IMR-90 (cell line): ENCODE measurements at regions not wholly inside any gene's neighbourhood (a gene's known extent, or its start where the extent isn't known, plus 50 kb on each side); places are given as distances from the start of the nearest gene placed in this dataset.

Source experiments
- ATAC-seq: fragments of 200-7000 bp; cut with Tn5 transposase; 2 replicates; pipeline ENCODE4 v1.9.1; 2020; ENCODE audit warnings: low read depth, mild to moderate bottlenecking, moderate library complexity
- BruUV-seq: library from RNA; stranded (reverse); fragments of 400-500 nt; replicated peaks from 2 replicates; lab custom pipeline; 2021; lab: Mats Ljungman, UMichigan
- CTCF ChIA-PET: fragments of 300-600 bp; formaldehyde crosslinking; extraction: SDS; loops from one replicate; lab custom pipeline; 2021; ENCODE audit warnings: antibody characterized with exemption; lab: Yijun Ruan, JAX
- POLR2A ChIA-PET: fragments of 300-600 bp; sonication (Branson Sonifier 250); formaldehyde crosslinking; loops from one replicate; lab custom pipeline; 2022; ENCODE audit warnings: antibody characterized with exemption; ENCODE audit not compliant: unreplicated experiment; lab: Charles Lee
- DNase-seq: peaks from one replicate; pipeline ENCODE4 v3.0.0; 2013
- H2AFZ ChIP-seq: replicated peaks from 2 replicates; pipeline ENCODE3; 2013; ENCODE audit warnings: low read length, mild to moderate bottlenecking; ENCODE audit not compliant: poor library complexity
- H2AK5ac ChIP-seq: 2 replicates; pipeline ENCODE4 v1.6.1; 2013; ENCODE audit warnings: low read depth, low read length, inconsistent platforms
- H2AK9ac ChIP-seq: replicated peaks from 2 replicates; pipeline ENCODE3; 2013; ENCODE audit warnings: mild to moderate bottlenecking, low read depth, low read length, moderate library complexity; ENCODE audit not compliant: poor library complexity
- H2BK120ac ChIP-seq: 2 replicates; pipeline ENCODE4 v1.6.1; 2013; ENCODE audit warnings: low read depth, low read length, inconsistent platforms
- H2BK15ac ChIP-seq: 3 replicates; pipeline ENCODE4 v1.6.1; 2013; ENCODE audit warnings: low read depth, low read length, inconsistent platforms
- H2BK20ac ChIP-seq: 2 replicates; pipeline ENCODE4 v1.6.1; 2013; ENCODE audit warnings: low read depth, mild to moderate bottlenecking, inconsistent platforms, low read length, moderate library complexity
- H2BK5ac ChIP-seq: 2 replicates; pipeline ENCODE4 v1.6.1; 2013; ENCODE audit warnings: mild to moderate bottlenecking, low read depth, low read length, inconsistent platforms; ENCODE audit not compliant: poor library complexity, severe bottlenecking
- H3K14ac ChIP-seq: replicated peaks from 2 replicates; pipeline ENCODE4 v1.6.1; 2013; ENCODE audit warnings: low read depth, low read length, inconsistent platforms
- H3K18ac ChIP-seq: 2 replicates; pipeline ENCODE4 v1.6.1; 2013; ENCODE audit warnings: low read depth, low read length, control low read depth
- H3K23ac ChIP-seq: 2 replicates; pipeline ENCODE4 v1.6.1; 2013; ENCODE audit warnings: low read depth, low read length, inconsistent platforms
- H3K27ac ChIP-seq: 2 replicates; pipeline ENCODE4 v1.5.1; 2013; ENCODE audit warnings: mild to moderate bottlenecking, control low read depth, low read length; ENCODE audit not compliant: insufficient read depth
- H3K27me3 ChIP-seq: 2 replicates; pipeline ENCODE4 v1.6.1; 2013; ENCODE audit warnings: low read length; ENCODE audit not compliant: control insufficient read depth, insufficient read depth
- H3K36me3 ChIP-seq: 2 replicates; pipeline ENCODE4 v1.6.1; 2013; ENCODE audit warnings: low read length, mixed read lengths; ENCODE audit not compliant: control insufficient read depth, insufficient read depth
- H3K4ac ChIP-seq: 2 replicates; pipeline ENCODE4 v1.6.1; 2013; ENCODE audit warnings: low read depth, low read length, inconsistent platforms
- H3K4me1 ChIP-seq: 2 replicates; pipeline ENCODE4 v1.6.1; 2013; ENCODE audit warnings: low read length, mixed read lengths; ENCODE audit not compliant: control insufficient read depth, insufficient read depth
- H3K4me2 ChIP-seq: 2 replicates; pipeline ENCODE4 v1.6.1; 2013; ENCODE audit warnings: low read depth, mild to moderate bottlenecking, control low read depth, low read length, moderate library complexity
- H3K4me3 ChIP-seq: 2 replicates; pipeline ENCODE4 v1.5.1; 2013; ENCODE audit warnings: low read depth, mild to moderate bottlenecking, control low read depth, low read length, moderate library complexity; ENCODE audit not compliant: insufficient read depth
- H3K56ac ChIP-seq: 2 replicates; pipeline ENCODE4 v1.6.1; 2013; ENCODE audit warnings: low read length, inconsistent platforms; ENCODE audit not compliant: insufficient read depth; ENCODE audit errors: extremely low read depth
- H3K79me1 ChIP-seq, 2 experiments: 2 replicates each; pipeline ENCODE4 v1.6.1; 2013; ENCODE audit warnings: low read length in 2 of 2, inconsistent platforms in 1 of 2, low read depth in 1 of 2
- H3K9ac ChIP-seq: 2 replicates; pipeline ENCODE4 v1.6.1; 2013; ENCODE audit warnings: low read depth, low read length, control low read depth
- H3K9me1 ChIP-seq: 2 replicates; pipeline ENCODE4 v1.6.1; 2013; ENCODE audit warnings: low read length, inconsistent platforms; ENCODE audit not compliant: insufficient read depth
- H3K9me3 ChIP-seq: 2 replicates; pipeline ENCODE4 v1.6.1; 2013; ENCODE audit warnings: low read length; ENCODE audit not compliant: control insufficient read depth, insufficient read depth
- H4K20me1 ChIP-seq: 2 replicates; pipeline ENCODE4 v1.6.1; 2013; ENCODE audit warnings: low read length, inconsistent platforms; ENCODE audit not compliant: insufficient read depth
- H4K5ac ChIP-seq: 2 replicates; pipeline ENCODE4 v1.6.1; 2013; ENCODE audit warnings: mild to moderate bottlenecking, low read depth, low read length, control low read depth
- H4K8ac ChIP-seq, 2 experiments: 2 replicates each; pipeline ENCODE4 v1.6.1; 2013; ENCODE audit warnings: low read depth in 2 of 2, low read length in 2 of 2, control low read depth in 1 of 2, inconsistent platforms in 1 of 2
- H4K91ac ChIP-seq: 2 replicates; pipeline ENCODE4 v1.6.1; 2013; ENCODE audit warnings: low read depth, low read length, inconsistent platforms; ENCODE audit not compliant: insufficient read depth
- BHLHE40 ChIP-seq: fragments of 150-350 bp; IDR thresholded peaks from 2 replicates; pipeline ENCODE4 v1.6.1; 2016; ENCODE audit warnings: mild to moderate bottlenecking, low read depth, low read length
- CEBPB ChIP-seq: IDR thresholded peaks from 2 replicates; pipeline ENCODE4 v1.6.1; 2012; ENCODE audit warnings: low read depth, low read length, improper control_type of control experiment
- CTCF ChIP-seq: conservative IDR thresholded peaks from 2 replicates; pipeline ENCODE4 v1.5.1; 2012; ENCODE audit warnings: mild to moderate bottlenecking, low read depth, low read length, improper control_type of control experiment
- MXI1 ChIP-seq: IDR thresholded peaks from 2 replicates; pipeline ENCODE4 v1.6.1; 2012; ENCODE audit warnings: low read depth, mild to moderate bottlenecking, low read length, moderate library complexity, borderline replicate concordance
- NFE2L2 ChIP-seq: fragments of 150-350 bp; IDR thresholded peaks from 2 replicates; pipeline ENCODE4 v1.6.1; 2016; ENCODE audit warnings: low read depth, mild to moderate bottlenecking, low read length
- POLR2A ChIP-seq: IDR thresholded peaks from 2 replicates; pipeline ENCODE4 v1.6.1; 2012; ENCODE audit warnings: mild to moderate bottlenecking, low read depth, low read length
- RCOR1 ChIP-seq: IDR thresholded peaks from 2 replicates; pipeline ENCODE4 v1.6.1; 2012; ENCODE audit warnings: mild to moderate bottlenecking, low read length, improper control_type of control experiment; ENCODE audit not compliant: insufficient replicate concordance
- RFX5 ChIP-seq: IDR thresholded peaks from 2 replicates; pipeline ENCODE4 v1.8.0; 2012; ENCODE audit warnings: low read depth, mild to moderate bottlenecking, low read length, moderate library complexity
- SMC3 ChIP-seq: fragments of 150-350 bp; IDR thresholded peaks from 2 replicates; pipeline ENCODE4 v1.6.1; 2016; ENCODE audit warnings: low read depth, mild to moderate bottlenecking, antibody characterized with exemption, low read length, moderate library complexity
- WGBS, 2 experiments: methylation state at CpG; one replicate each; pipeline versions ENCODE4 v1.1.5 to v1.1.7; 2013; ENCODE audit warnings: missing lambda C conversion rate in 2 of 2; ENCODE audit not compliant: insufficient read length in 1 of 2; ENCODE audit errors: extremely low coverage in 2 of 2; 5-methylcytosine and 5-hydroxymethylcytosine counted together
- dilution Hi-C: fragments of 300-500 bp; cut with HindIII; formaldehyde crosslinking; loops from one replicate; pipeline ENCODE4 v1.14.3; 2018; ENCODE audit warnings: low sequenced_read_pairs; ENCODE audit not compliant: unreplicated experiment
- in situ Hi-C: fragments of 300-500 bp; cut with MboI; formaldehyde crosslinking; loops from 3 replicates; pipeline ENCODE4 v1.14.3; 2019; ENCODE audit warnings: low sequenced_read_pairs, inconsistent platforms, mixed read lengths
- intact Hi-C: fragments of 100-400 bp; cut with micrococcal nuclease; formaldehyde crosslinking; loops from 2 replicates; pipeline ENCODE4 v1.10.0; 2022
- TF ChIP-seq, protein P1 (sequence below): fragments of 150-350 bp; IDR thresholded peaks from 2 replicates; pipeline ENCODE4 v1.6.1; 2017; ENCODE audit warnings: mild to moderate bottlenecking, antibody characterized with exemption, low read length, low read depth

- no peak overlapping the region for H3K23ac ChIP-seq
- no peak overlapping the region for H3K56ac ChIP-seq
- intact Hi-C loops, result no loop called here
- H4K20me1 ChIP-seq, result no peaks in the 10 kb centered on the region
- POLR2A ChIA-PET, result no interaction called here
- H4K91ac ChIP-seq, result no peak overlapping the region
- no peak overlapping the region for H3K18ac ChIP-seq
- no peak overlapping the region for H2BK20ac ChIP-seq
- WGBS, 2 experiments, result no CpG with 5 or more reads among the region's 2 CpGs
- no peak overlapping the region for H3K4ac ChIP-seq
- BruUV-seq, result no TSS peak
- no peak overlapping the region for H4K5ac ChIP-seq
- DNase-seq (no peak), ATAC-seq (no peak)
- H2BK15ac ChIP-seq, result no peak overlapping the region
- no peaks in the 10 kb centered on the region for H3K27me3 ChIP-seq
- H2BK5ac ChIP-seq, result no peak overlapping the region
- in situ Hi-C loops, result no loop called here
- H2AK9ac ChIP-seq, result no peak overlapping the region
- H3K4me2 ChIP-seq, result no peak overlapping the region
- no peak overlapping the region for H2AFZ ChIP-seq
- no peaks in the 10 kb centered on the region for H3K9me1 ChIP-seq
- no peak overlapping the region for H3K14ac ChIP-seq
- H3K4me3 ChIP-seq, result no peak overlapping the region
- TF ChIP-seq CTCF (no peak), BHLHE40 (no peak), SMC3 (no peak), RCOR1 (no peak), NFE2L2 (no peak), CEBPB (no peak), MXI1 (no peak), RFX5 (no peak), POLR2A (no peak)
- TF ChIP-seq, protein P1, sequence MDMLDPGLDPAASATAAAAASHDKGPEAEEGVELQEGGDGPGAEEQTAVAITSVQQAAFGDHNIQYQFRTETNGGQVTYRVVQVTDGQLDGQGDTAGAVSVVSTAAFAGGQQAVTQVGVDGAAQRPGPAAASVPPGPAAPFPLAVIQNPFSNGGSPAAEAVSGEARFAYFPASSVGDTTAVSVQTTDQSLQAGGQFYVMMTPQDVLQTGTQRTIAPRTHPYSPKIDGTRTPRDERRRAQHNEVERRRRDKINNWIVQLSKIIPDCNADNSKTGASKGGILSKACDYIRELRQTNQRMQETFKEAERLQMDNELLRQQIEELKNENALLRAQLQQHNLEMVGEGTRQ, result no peak
- dilution Hi-C loops, result no loop called here
- no peak overlapping the region for H2BK120ac ChIP-seq
- no peak overlapping the region for H3K9ac ChIP-seq
- H3K4me1 ChIP-seq, result no peaks in the 10 kb centered on the region
- no peak overlapping the region for H2AK5ac ChIP-seq
- no peaks in the 10 kb centered on the region for H3K36me3 ChIP-seq
- CTCF ChIA-PET, result no interaction called here
- no peak overlapping the region for H4K8ac ChIP-seq
- no peaks in the 10 kb centered on the region for H3K79me1 ChIP-seq
- H3K9me3 ChIP-seq, result peaks cover 4% of the 10 kb centered on the region; the same call in 1 of the 2 replicates
- no peak overlapping the region for H3K27ac ChIP-seq
Observed at GRCh38 chr6:88473589-88473988, 307.4 kb upstream of the CNR1 start.
